T-helper 2 cell treated with Interferon-gamma antibody and Interleukin-4, amounts not matched to agents 5 μg/mL and 100 μg/mL, for 36 hours (primary cell): ENCODE measurements at regions not wholly inside any gene's neighbourhood (a gene's known extent, or its start where the extent isn't known, plus 50 kb on each side); places are given as distances from the start of the nearest gene placed in this dataset.

Experiments used
- DNase-seq: peaks from one replicate; pipeline ENCODE4 v3.0.0; 2021; ENCODE audit warnings: low spot score
- H3K27ac Mint-ChIP-seq: one replicate; pipeline ENCODE4 v1.8.0; 2021; ENCODE audit warnings: mild to moderate bottlenecking, mixed read lengths
- H3K27me3 Mint-ChIP-seq: one replicate; pipeline ENCODE4 v1.8.0; 2021; ENCODE audit warnings: low read depth, mixed read lengths
- H3K36me3 Mint-ChIP-seq: one replicate; pipeline ENCODE4 v1.8.0; 2021; ENCODE audit warnings: low read depth, mixed read lengths
- H3K4me1 Mint-ChIP-seq: one replicate; pipeline ENCODE4 v1.8.0; 2021; ENCODE audit warnings: low read depth, mixed read lengths
- H3K4me3 Mint-ChIP-seq: one replicate; pipeline ENCODE4 v1.8.0; 2022; ENCODE audit warnings: mild to moderate bottlenecking, moderate library complexity, mixed read lengths
- H3K9me3 Mint-ChIP-seq: one replicate; pipeline ENCODE4 v1.8.0; 2021; ENCODE audit warnings: mixed read lengths

GRCh38 chr15:39180483-39180933 is 400.4 kb upstream of the THBS1 start:
- Mint-ChIP-seq H3K36me3 (no peaks in the 10 kb centered on the region), H3K4me3 (no peak overlapping the region), H3K27me3 (peaks cover 21% of the 10 kb centered on the region), H3K9me3 (no peaks in the 10 kb centered on the region), H3K4me1 (no peaks in the 10 kb centered on the region), H3K27ac (no peak overlapping the region)
- DNase-seq, result no peak

- no peak overlapping the region for H3K27ac Mint-ChIP-seq
- no peaks in the 10 kb centered on the region for H3K9me3 Mint-ChIP-seq
- no peak for DNase-seq
- H3K27me3 Mint-ChIP-seq, result peaks cover 21% of the 10 kb centered on the region
- H3K4me1 Mint-ChIP-seq, result no peaks in the 10 kb centered on the region
- no peak overlapping the region for H3K4me3 Mint-ChIP-seq
- H3K36me3 Mint-ChIP-seq, result no peaks in the 10 kb centered on the region
Observed at GRCh38 chr15:39181056-39181747, 399.7 kb upstream of the THBS1 start.

- peaks cover 27% of the 10 kb centered on the region for H3K27me3 Mint-ChIP-seq
- no peaks in the 10 kb centered on the region for H3K4me1 Mint-ChIP-seq
- DNase-seq, result no peak
- H3K9me3 Mint-ChIP-seq, result no peaks in the 10 kb centered on the region
- H3K4me3 Mint-ChIP-seq, result no peak overlapping the region
- H3K36me3 Mint-ChIP-seq, result no peaks in the 10 kb centered on the region
- H3K27ac Mint-ChIP-seq, result no peak overlapping the region
Observed at GRCh38 chr15:39181940-39182339, 398.9 kb upstream of the THBS1 start.

GRCh38 chr15:39183164-39183881 is 397.6 kb upstream of the THBS1 start:
- H3K36me3 Mint-ChIP-seq, result no peaks in the 10 kb centered on the region

GRCh38 chr15:39184701-39185390 is 396.0 kb upstream of the THBS1 start:
- Mint-ChIP-seq H3K27ac (no peak overlapping the region), H3K4me1 (no peaks in the 10 kb centered on the region), H3K27me3 (peaks cover 25% of the 10 kb centered on the region), H3K4me3 (no peak overlapping the region), H3K9me3 (no peaks in the 10 kb centered on the region), H3K36me3 (no peaks in the 10 kb centered on the region)
- no peak for DNase-seq

More at GRCh38 chr15:39183164-39183881, 397.6 kb upstream of the THBS1 start:
- Mint-ChIP-seq H3K4me3 (no peak overlapping the region), H3K9me3 (no peaks in the 10 kb centered on the region), H3K27me3 (peaks cover 30% of the 10 kb centered on the region), H3K4me1 (no peaks in the 10 kb centered on the region), H3K27ac (no peak overlapping the region)
- no peak for DNase-seq

- H3K27me3 Mint-ChIP-seq, result peaks cover 20% of the 10 kb centered on the region
- no peak for DNase-seq
- no peak overlapping the region for H3K4me3 Mint-ChIP-seq
- H3K4me1 Mint-ChIP-seq, result no peaks in the 10 kb centered on the region
- H3K27ac Mint-ChIP-seq, result no peak overlapping the region
- no peaks in the 10 kb centered on the region for H3K9me3 Mint-ChIP-seq
- no peaks in the 10 kb centered on the region for H3K36me3 Mint-ChIP-seq
Observed at GRCh38 chr15:39188314-39188713, 392.6 kb upstream of the THBS1 start.

- Mint-ChIP-seq H3K27me3 (peaks cover 20% of the 10 kb centered on the region), H3K36me3 (no peaks in the 10 kb centered on the region), H3K4me1 (no peaks in the 10 kb centered on the region), H3K4me3 (no peak overlapping the region), H3K9me3 (no peaks in the 10 kb centered on the region), H3K27ac (no peak overlapping the region)
- no peak for DNase-seq
Observed at GRCh38 chr15:39188930-39189329, 391.9 kb upstream of the THBS1 start.

- H3K27ac Mint-ChIP-seq, result no peak overlapping the region
- no peaks in the 10 kb centered on the region for H3K9me3 Mint-ChIP-seq
- H3K4me1 Mint-ChIP-seq, result no peaks in the 10 kb centered on the region
- no peaks in the 10 kb centered on the region for H3K36me3 Mint-ChIP-seq
- H3K4me3 Mint-ChIP-seq, result no peak overlapping the region
- H3K27me3 Mint-ChIP-seq, result peaks cover 13% of the 10 kb centered on the region
- DNase-seq, result no peak
Observed at GRCh38 chr15:39191871-39192291, 389.0 kb upstream of the THBS1 start.

GRCh38 chr15:39192351-39192750 is 388.5 kb upstream of the THBS1 start:
- Mint-ChIP-seq H3K27ac (no peak overlapping the region), H3K4me1 (no peaks in the 10 kb centered on the region), H3K9me3 (no peaks in the 10 kb centered on the region), H3K27me3 (peaks cover 13% of the 10 kb centered on the region), H3K36me3 (no peaks in the 10 kb centered on the region), H3K4me3 (no peak overlapping the region)
- no peak for DNase-seq

- no peak for DNase-seq
- no peaks in the 10 kb centered on the region for H3K4me1 Mint-ChIP-seq
- peaks cover 10% of the 10 kb centered on the region for H3K27me3 Mint-ChIP-seq
- H3K27ac Mint-ChIP-seq, result no peak overlapping the region
- no peak overlapping the region for H3K4me3 Mint-ChIP-seq
- no peaks in the 10 kb centered on the region for H3K36me3 Mint-ChIP-seq
- no peaks in the 10 kb centered on the region for H3K9me3 Mint-ChIP-seq
Observed at GRCh38 chr15:39192979-39193560, 387.8 kb upstream of the THBS1 start.

GRCh38 chr15:39193611-39194010 is 387.3 kb upstream of the THBS1 start:
- H3K27ac Mint-ChIP-seq, result no peak overlapping the region
- H3K36me3 Mint-ChIP-seq, result no peaks in the 10 kb centered on the region
- H3K4me1 Mint-ChIP-seq, result no peaks in the 10 kb centered on the region
- no peak for DNase-seq
- H3K9me3 Mint-ChIP-seq, result no peaks in the 10 kb centered on the region
- H3K4me3 Mint-ChIP-seq, result no peak overlapping the region
- H3K27me3 Mint-ChIP-seq, result peaks cover 10% of the 10 kb centered on the region

- no peak overlapping the region for H3K4me3 Mint-ChIP-seq
- no peak for DNase-seq
- H3K9me3 Mint-ChIP-seq, result no peaks in the 10 kb centered on the region
- peaks cover 10% of the 10 kb centered on the region for H3K27me3 Mint-ChIP-seq
- no peaks in the 10 kb centered on the region for H3K36me3 Mint-ChIP-seq
- H3K27ac Mint-ChIP-seq, result no peak overlapping the region
- H3K4me1 Mint-ChIP-seq, result no peaks in the 10 kb centered on the region
Observed at GRCh38 chr15:39194106-39194830, 386.6 kb upstream of the THBS1 start.

GRCh38 chr15:39195961-39196486 is 384.9 kb upstream of the THBS1 start:
- H3K4me3 Mint-ChIP-seq, result no peak overlapping the region
- DNase-seq, result no peak
- H3K9me3 Mint-ChIP-seq, result no peaks in the 10 kb centered on the region
- H3K36me3 Mint-ChIP-seq, result no peaks in the 10 kb centered on the region
- H3K4me1 Mint-ChIP-seq, result no peaks in the 10 kb centered on the region
- peaks cover 7% of the 10 kb centered on the region for H3K27me3 Mint-ChIP-seq
- no peak overlapping the region for H3K27ac Mint-ChIP-seq
